ENCODE measurements at regions not wholly inside any gene's neighbourhood (a gene's known extent, or its start where the extent isn't known, plus 50 kb on each side); places are given as distances from the start of the nearest gene placed in this dataset.

- Histone ChIP-seq H3K9me3 (ENCODE audit: control insufficient read depth in 2 of 2, insufficient read depth in 1 of 2, low read length in 1 of 2) (no peaks in the 10 kb centered on the region), H3K27ac (ENCODE audit: low read depth in 1 of 2, low read length in 1 of 2) (no peak overlapping the region), H3K36me3 (ENCODE audit: control insufficient read depth in 2 of 2, insufficient read depth in 2 of 2, low read length in 1 of 2) (no peaks in the 10 kb centered on the region), H3K4me1 (ENCODE audit: control insufficient read depth in 2 of 2, insufficient read depth in 2 of 2, low read length in 2 of 2) (no peaks in the 10 kb centered on the region), H3K27me3 (ENCODE audit: control insufficient read depth in 2 of 2, insufficient read depth in 1 of 2, low read length in 1 of 2) (no peaks in the 10 kb centered on the region), H3K4me3 (ENCODE audit: low read length in 2 of 2) (no peak overlapping the region)
- DNase-seq (ENCODE audit: low read depth in 6 of 9, low spot score in 9 of 9) = no peak
Measured at GRCh38 chr4:125838924-125839323, 524.2 kb downstream of the FAT4 start.

DNA sequence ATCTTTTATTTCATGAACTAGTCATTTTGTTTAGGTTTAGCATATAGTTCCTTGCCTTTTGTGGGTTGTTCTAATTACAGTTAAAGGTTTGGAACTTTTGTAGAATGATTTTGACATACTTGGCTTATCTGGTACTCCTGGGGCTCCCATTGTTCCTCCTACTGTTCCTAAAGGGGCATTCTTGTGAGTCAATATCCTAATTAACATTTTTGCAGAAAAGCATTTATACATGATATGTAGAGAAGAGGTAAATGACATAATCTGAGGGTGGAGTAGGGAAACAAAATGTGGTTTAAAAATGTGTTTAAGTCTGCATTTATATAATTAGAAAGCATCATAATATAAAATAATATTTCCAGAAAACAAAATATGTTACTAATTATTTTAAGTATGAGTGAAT is 529.2 kb downstream of the FAT4 start:
- no peak for DNase-seq (ENCODE audit: low read depth in 6 of 9, low spot score in 9 of 9)
- no peak overlapping the region for H3K27ac ChIP-seq (ENCODE audit: low read depth in 1 of 2, low read length in 1 of 2)
- no peak overlapping the region for H3K4me3 ChIP-seq (ENCODE audit: low read length in 2 of 2)
- no peaks in the 10 kb centered on the region for H3K4me1 ChIP-seq (ENCODE audit: control insufficient read depth in 2 of 2, insufficient read depth in 2 of 2, low read length in 2 of 2)
- no peaks in the 10 kb centered on the region for H3K9me3 ChIP-seq (ENCODE audit: control insufficient read depth in 2 of 2, insufficient read depth in 1 of 2, low read length in 1 of 2)
- no peaks in the 10 kb centered on the region for H3K27me3 ChIP-seq (ENCODE audit: control insufficient read depth in 2 of 2, insufficient read depth in 1 of 2, low read length in 1 of 2)
- no peaks in the 10 kb centered on the region for H3K36me3 ChIP-seq (ENCODE audit: control insufficient read depth in 2 of 2, insufficient read depth in 2 of 2, low read length in 1 of 2)

DNA sequence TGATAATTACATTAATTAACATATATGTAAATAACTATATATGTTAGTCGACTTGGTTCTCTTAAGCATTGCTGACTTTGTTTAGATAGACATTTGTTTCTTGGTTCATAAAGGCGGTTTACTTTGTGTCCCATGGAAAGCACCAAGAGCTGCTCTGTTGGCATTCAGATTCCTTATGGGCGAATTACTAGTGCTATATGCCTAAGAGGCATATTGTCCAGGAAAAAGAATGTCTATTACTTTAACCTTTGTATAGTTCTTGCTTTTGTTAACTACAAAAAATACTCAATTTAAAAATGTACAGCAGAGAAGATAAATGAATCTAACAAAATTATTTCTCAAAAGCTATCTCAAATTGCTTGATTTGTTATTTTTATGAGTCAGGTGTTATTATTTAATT is 532.8 kb downstream of the FAT4 start:
- no peak overlapping the region for H3K27ac ChIP-seq (ENCODE audit: low read depth in 1 of 2, low read length in 1 of 2)
- H3K4me3 ChIP-seq (ENCODE audit: low read length in 2 of 2) = no peak overlapping the region
- no peaks in the 10 kb centered on the region for H3K9me3 ChIP-seq (ENCODE audit: control insufficient read depth in 2 of 2, insufficient read depth in 1 of 2, low read length in 1 of 2)
- no peaks in the 10 kb centered on the region for H3K36me3 ChIP-seq (ENCODE audit: control insufficient read depth in 2 of 2, insufficient read depth in 2 of 2, low read length in 1 of 2)
- no peaks in the 10 kb centered on the region for H3K27me3 ChIP-seq (ENCODE audit: control insufficient read depth in 2 of 2, insufficient read depth in 1 of 2, low read length in 1 of 2)
- 96% methylated on average over 3 of the region's 3 CpGs for WGBS
- no peaks in the 10 kb centered on the region for H3K4me1 ChIP-seq (ENCODE audit: control insufficient read depth in 2 of 2, insufficient read depth in 2 of 2, low read length in 2 of 2)
- DNase-seq (ENCODE audit: low read depth in 6 of 9, low spot score in 9 of 9) = no peak

GRCh38 chr4:125849869-125850268 is 535.1 kb downstream of the FAT4 start:
- Histone ChIP-seq H3K4me1 (ENCODE audit: control insufficient read depth in 2 of 2, insufficient read depth in 2 of 2, low read length in 2 of 2) (no peaks in the 10 kb centered on the region), H3K36me3 (ENCODE audit: control insufficient read depth in 2 of 2, insufficient read depth in 2 of 2, low read length in 1 of 2) (no peaks in the 10 kb centered on the region), H3K27me3 (ENCODE audit: control insufficient read depth in 2 of 2, insufficient read depth in 1 of 2, low read length in 1 of 2) (no peaks in the 10 kb centered on the region), H3K4me3 (ENCODE audit: low read length in 2 of 2) (no peak overlapping the region), H3K9me3 (ENCODE audit: control insufficient read depth in 2 of 2, insufficient read depth in 1 of 2, low read length in 1 of 2) (no peaks in the 10 kb centered on the region), H3K27ac (ENCODE audit: low read depth in 1 of 2, low read length in 1 of 2) (no peak overlapping the region)
- DNase-seq (ENCODE audit: low read depth in 6 of 9, low spot score in 9 of 9) = no peak

DNA sequence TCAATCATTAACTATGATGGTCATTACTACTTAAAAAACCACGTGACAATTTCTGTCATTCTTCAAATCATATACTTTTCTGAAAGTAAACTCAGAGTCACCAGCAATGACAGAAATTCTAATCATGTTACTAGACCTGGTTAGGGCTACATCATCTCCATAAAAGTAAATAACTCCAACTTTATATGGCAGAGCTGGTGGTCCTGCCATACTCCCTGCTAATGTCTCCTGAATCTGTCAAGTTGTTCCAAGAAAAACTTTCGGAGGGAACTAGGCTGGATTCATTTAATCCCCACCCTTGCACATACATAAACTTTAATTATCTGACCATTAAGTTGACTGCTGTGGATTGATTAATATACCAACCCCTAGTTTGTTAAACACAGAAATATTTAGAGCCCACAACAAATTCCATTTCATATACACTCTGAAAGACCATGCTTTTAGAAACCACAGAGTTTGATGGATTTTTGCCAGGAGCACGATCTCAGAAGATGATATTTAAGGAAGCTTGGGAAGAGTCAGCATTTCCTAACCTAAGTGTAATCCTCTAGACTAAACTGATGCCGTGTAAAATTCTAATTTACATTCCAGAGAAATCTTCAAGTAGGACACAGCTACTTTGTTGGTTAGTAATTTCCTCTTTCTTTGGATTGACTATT is 577.0 kb downstream of the FAT4 start:
- Histone ChIP-seq H3K4me3 (ENCODE audit: low read length in 2 of 2) (no peak overlapping the region), H3K9me3 (ENCODE audit: control insufficient read depth in 2 of 2, insufficient read depth in 1 of 2, low read length in 1 of 2) (peaks cover 0 to 2% of the 10 kb centered on the region in 2 donors), H3K27me3 (ENCODE audit: control insufficient read depth in 2 of 2, insufficient read depth in 1 of 2, low read length in 1 of 2) (no peaks in the 10 kb centered on the region), H3K27ac (ENCODE audit: low read depth in 1 of 2, low read length in 1 of 2) (no peak overlapping the region), H3K36me3 (ENCODE audit: control insufficient read depth in 2 of 2, insufficient read depth in 2 of 2, low read length in 1 of 2) (no peaks in the 10 kb centered on the region), H3K4me1 (ENCODE audit: control insufficient read depth in 2 of 2, insufficient read depth in 2 of 2, low read length in 2 of 2) (no peaks in the 10 kb centered on the region)
- WGBS = 78% methylated on average over 4 of the region's 4 CpGs
- no peak for DNase-seq (ENCODE audit: low read depth in 6 of 9, low spot score in 9 of 9)

- no peak for DNase-seq (ENCODE audit: low read depth in 6 of 9, low spot score in 9 of 9)
- H3K4me3 ChIP-seq (ENCODE audit: low read length in 2 of 2) = no peak overlapping the region
- H3K4me1 ChIP-seq (ENCODE audit: control insufficient read depth in 2 of 2, insufficient read depth in 2 of 2, low read length in 2 of 2) = no peaks in the 10 kb centered on the region
- H3K27me3 ChIP-seq (ENCODE audit: control insufficient read depth in 2 of 2, insufficient read depth in 1 of 2, low read length in 1 of 2) = no peaks in the 10 kb centered on the region
- H3K27ac ChIP-seq (ENCODE audit: low read depth in 1 of 2, low read length in 1 of 2) = no peak overlapping the region
- 94% methylated on average over 1 of the region's 1 CpG for WGBS
- H3K9me3 ChIP-seq (ENCODE audit: control insufficient read depth in 2 of 2, insufficient read depth in 1 of 2, low read length in 1 of 2) = no peaks in the 10 kb centered on the region
- no peaks in the 10 kb centered on the region for H3K36me3 ChIP-seq (ENCODE audit: control insufficient read depth in 2 of 2, insufficient read depth in 2 of 2, low read length in 1 of 2)
Measured at GRCh38 chr4:125904802-125905201, 590.0 kb downstream of the FAT4 start.

DNA sequence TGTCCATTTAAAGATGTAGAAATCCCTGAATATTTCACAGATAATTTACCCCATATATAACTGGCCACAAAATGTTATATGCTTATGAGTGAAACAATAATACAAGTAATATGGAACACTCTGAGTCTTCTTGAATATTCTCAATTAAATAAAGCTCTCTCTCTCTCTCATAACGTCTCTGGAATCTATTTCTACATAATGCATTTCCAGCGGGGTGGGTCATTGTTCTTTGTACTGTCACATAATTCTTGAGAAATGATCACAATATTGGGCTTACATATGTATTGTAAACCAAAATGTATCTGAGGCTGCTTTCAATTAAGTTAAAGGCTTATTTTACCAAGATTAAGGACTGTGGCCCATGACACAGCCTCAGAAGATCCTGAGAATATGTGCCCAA is 596.3 kb downstream of the FAT4 start:
- Histone ChIP-seq H3K36me3 (ENCODE audit: control insufficient read depth in 2 of 2, insufficient read depth in 2 of 2, low read length in 1 of 2) (no peaks in the 10 kb centered on the region), H3K27me3 (ENCODE audit: control insufficient read depth in 2 of 2, insufficient read depth in 1 of 2, low read length in 1 of 2) (no peaks in the 10 kb centered on the region), H3K4me3 (ENCODE audit: low read length in 2 of 2) (no peak overlapping the region), H3K9me3 (ENCODE audit: control insufficient read depth in 2 of 2, insufficient read depth in 1 of 2, low read length in 1 of 2) (peaks cover 0 to 3% of the 10 kb centered on the region in 2 donors), H3K27ac (ENCODE audit: low read depth in 1 of 2, low read length in 1 of 2) (no peak overlapping the region), H3K4me1 (ENCODE audit: control insufficient read depth in 2 of 2, insufficient read depth in 2 of 2, low read length in 2 of 2) (no peaks in the 10 kb centered on the region)
- no peak for DNase-seq (ENCODE audit: low read depth in 6 of 9, low spot score in 9 of 9)
- 94% methylated on average over 2 of the region's 2 CpGs for WGBS

- Histone ChIP-seq H3K36me3 (ENCODE audit: control insufficient read depth in 2 of 2, insufficient read depth in 2 of 2, low read length in 1 of 2) (no peaks in the 10 kb centered on the region), H3K27ac (ENCODE audit: low read depth in 1 of 2, low read length in 1 of 2) (no peak overlapping the region), H3K9me3 (ENCODE audit: control insufficient read depth in 2 of 2, insufficient read depth in 1 of 2, low read length in 1 of 2) (peaks cover 0 to 3% of the 10 kb centered on the region in 2 donors), H3K4me3 (ENCODE audit: low read length in 2 of 2) (no peak overlapping the region), H3K4me1 (ENCODE audit: control insufficient read depth in 2 of 2, insufficient read depth in 2 of 2, low read length in 2 of 2) (no peaks in the 10 kb centered on the region), H3K27me3 (ENCODE audit: control insufficient read depth in 2 of 2, insufficient read depth in 1 of 2, low read length in 1 of 2) (no peaks in the 10 kb centered on the region)
- no peak for DNase-seq (ENCODE audit: low read depth in 6 of 9, low spot score in 9 of 9)
Measured at GRCh38 chr4:125911481-125911880, 596.7 kb downstream of the FAT4 start.

DNA sequence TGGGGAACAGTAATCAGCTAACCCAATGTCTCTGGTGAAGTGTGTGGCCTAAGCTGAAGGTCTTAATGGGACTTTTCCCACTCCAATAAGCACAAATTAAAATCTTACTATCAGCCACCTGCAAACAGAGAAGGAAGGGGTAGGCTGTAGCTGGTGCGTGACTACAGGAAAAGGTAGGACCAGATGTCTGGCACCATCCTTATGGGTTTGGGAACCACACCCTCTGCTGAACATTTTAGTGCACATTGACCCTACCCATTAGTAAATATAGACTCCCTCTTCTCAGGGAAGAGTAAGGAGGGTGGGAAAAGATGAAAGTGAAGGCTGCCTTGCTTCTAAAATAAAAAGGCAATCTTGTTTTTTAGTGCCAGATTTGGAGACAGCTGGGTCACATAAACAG is 602.8 kb downstream of the FAT4 start:
- Histone ChIP-seq H3K36me3 (ENCODE audit: control insufficient read depth in 2 of 2, insufficient read depth in 2 of 2, low read length in 1 of 2) (no peaks in the 10 kb centered on the region), H3K4me1 (ENCODE audit: control insufficient read depth in 2 of 2, insufficient read depth in 2 of 2, low read length in 2 of 2) (no peaks in the 10 kb centered on the region), H3K27me3 (ENCODE audit: control insufficient read depth in 2 of 2, insufficient read depth in 1 of 2, low read length in 1 of 2) (no peaks in the 10 kb centered on the region), H3K9me3 (ENCODE audit: control insufficient read depth in 2 of 2, insufficient read depth in 1 of 2, low read length in 1 of 2) (peaks cover 0 to 3% of the 10 kb centered on the region in 2 donors), H3K27ac (ENCODE audit: low read depth in 1 of 2, low read length in 1 of 2) (no peak overlapping the region), H3K4me3 (ENCODE audit: low read length in 2 of 2) (no peak overlapping the region)
- DNase-seq (ENCODE audit: low read depth in 6 of 9, low spot score in 9 of 9) = no peak
- WGBS = 79% methylated on average over 1 of the region's 1 CpG

DNA sequence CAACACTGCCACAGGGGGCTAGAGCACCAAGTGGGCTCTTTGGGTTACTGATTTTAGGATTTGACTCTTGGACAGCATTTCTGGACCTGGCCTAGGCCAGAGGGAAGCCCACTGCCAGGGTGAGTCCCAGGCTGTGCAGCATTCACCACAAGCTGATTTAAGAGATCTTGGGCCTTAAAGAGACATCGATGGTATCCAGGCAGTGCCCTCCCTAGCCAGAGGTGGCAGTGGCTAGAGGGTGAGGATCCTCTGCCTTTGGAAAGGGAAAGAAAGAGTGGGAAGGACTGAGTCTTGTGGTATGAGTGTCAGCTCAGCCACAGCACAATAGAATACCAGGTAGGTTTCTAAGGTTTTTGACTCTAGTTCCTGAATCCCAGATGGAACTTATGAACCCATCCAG is 613.9 kb downstream of the FAT4 start:
- WGBS = 94% methylated on average over 1 of the region's 1 CpG
- Histone ChIP-seq H3K4me1 (ENCODE audit: control insufficient read depth in 2 of 2, insufficient read depth in 2 of 2, low read length in 2 of 2) (no peaks in the 10 kb centered on the region), H3K27me3 (ENCODE audit: control insufficient read depth in 2 of 2, insufficient read depth in 1 of 2, low read length in 1 of 2) (no peaks in the 10 kb centered on the region), H3K27ac (ENCODE audit: low read depth in 1 of 2, low read length in 1 of 2) (no peak overlapping the region), H3K9me3 (ENCODE audit: control insufficient read depth in 2 of 2, insufficient read depth in 1 of 2, low read length in 1 of 2) (peaks cover 0 to 7% of the 10 kb centered on the region in 2 donors), H3K36me3 (ENCODE audit: control insufficient read depth in 2 of 2, insufficient read depth in 2 of 2, low read length in 1 of 2) (no peaks in the 10 kb centered on the region), H3K4me3 (ENCODE audit: low read length in 2 of 2) (no peak overlapping the region)
- DNase-seq (ENCODE audit: low read depth in 6 of 9, low spot score in 9 of 9) = no peak
